HG02763 (cell line): ENCODE measurements at regions not wholly inside any gene's neighbourhood (a gene's known extent, or its start where the extent isn't known, plus 50 kb on each side); places are given as distances from the start of the nearest gene placed in this dataset.
"Not testable (repeated sequence)": the region's sequence is repeated elsewhere in the genome, so short reads cannot be mapped to it uniquely, and the experiment has no call there.

Source experiments
- ATAC-seq: cut with Tn5 transposase; IDR thresholded peaks from one replicate; pipeline ENCODE4 v1.9.1; 2021; ENCODE audit warnings: mild to moderate bottlenecking, moderate library complexity; ENCODE audit not compliant: unreplicated experiment

- no peak for ATAC-seq
Measured at GRCh38 chr18:23311351-23312121, 141.6 kb upstream of the RIOK3 start.

DNA sequence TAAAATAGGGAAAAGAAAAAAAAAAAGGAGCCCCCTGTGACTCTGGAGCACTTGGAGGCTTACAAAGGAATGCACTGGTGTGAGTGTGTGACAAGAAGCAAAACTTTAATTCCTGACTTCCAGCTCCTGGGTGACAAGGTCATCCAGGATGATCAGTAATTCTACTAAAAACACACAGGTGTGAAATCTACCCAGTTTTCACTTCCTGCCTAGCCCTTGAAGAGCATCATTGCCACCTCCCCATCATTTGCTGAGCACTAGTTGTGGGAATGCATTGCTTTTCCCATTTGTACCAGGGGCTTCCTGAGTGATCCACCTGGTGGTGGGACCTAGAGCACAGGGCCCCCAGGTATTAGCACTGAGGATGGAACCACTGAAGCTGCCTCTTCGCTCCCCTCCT lies 139.7 kb upstream of the RIOK3 start:
- no peak for ATAC-seq

GRCh38 chr18:23314672-23315071 lies 138.4 kb upstream of the RIOK3 start:
- ATAC-seq, result no peak

- no peak for ATAC-seq
Measured at GRCh38 chr18:23316316-23316715, 136.8 kb upstream of the RIOK3 start.

DNA sequence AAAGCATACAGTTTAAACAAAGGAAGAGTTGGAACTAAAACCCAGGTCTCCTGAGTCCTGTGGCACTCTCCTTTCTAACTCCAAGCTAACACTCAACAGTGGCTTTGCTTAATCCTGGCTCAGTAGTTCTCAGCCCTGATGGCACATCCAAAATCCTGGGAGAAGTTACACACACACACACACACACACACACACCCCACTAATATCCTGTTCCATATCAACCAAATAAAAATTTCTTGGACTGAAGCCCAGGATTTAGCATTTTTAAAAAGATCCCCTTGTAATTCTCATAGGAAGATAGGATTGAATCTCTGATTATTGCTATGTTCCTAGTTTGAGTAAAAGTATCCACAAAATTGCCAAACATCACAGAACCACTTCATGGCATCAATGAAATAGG lies 136.1 kb upstream of the RIOK3 start:
- no peak for ATAC-seq

DNA sequence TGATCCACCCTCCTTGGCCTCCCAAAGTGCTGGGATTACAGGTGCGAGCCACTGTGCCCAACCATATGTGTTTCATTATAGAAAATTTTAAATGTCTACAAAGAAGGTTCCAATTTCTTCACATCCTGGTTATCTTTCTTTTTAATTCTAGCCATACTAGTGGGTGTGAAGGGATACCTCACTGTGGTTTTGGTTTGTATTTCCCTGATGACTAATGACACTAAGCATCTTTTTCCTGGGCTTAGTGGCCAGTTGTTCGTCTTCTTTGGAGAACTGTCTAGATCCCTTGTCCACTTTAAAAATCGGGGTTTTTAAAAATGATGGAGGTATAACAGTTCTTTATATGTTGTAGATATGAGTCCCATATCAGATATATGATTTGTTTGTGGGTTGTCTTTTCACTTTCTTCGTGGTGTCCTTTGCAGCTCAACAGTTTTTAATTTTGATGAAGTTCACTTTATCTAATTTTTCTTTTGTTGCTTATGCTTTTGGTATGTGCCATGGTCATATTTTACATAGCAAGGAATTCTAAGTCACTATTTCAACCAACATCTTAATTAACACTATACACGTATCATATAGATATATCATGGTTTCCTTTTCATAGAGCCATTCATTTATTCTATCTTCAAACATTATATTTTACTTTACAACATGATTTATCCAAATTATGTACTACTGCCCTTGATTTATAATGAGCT lies 135.0 kb upstream of the RIOK3 start:
- no peak for ATAC-seq

- ATAC-seq, result no peak
Measured at GRCh38 chr18:23320709-23321236, 132.3 kb upstream of the RIOK3 start.

DNA sequence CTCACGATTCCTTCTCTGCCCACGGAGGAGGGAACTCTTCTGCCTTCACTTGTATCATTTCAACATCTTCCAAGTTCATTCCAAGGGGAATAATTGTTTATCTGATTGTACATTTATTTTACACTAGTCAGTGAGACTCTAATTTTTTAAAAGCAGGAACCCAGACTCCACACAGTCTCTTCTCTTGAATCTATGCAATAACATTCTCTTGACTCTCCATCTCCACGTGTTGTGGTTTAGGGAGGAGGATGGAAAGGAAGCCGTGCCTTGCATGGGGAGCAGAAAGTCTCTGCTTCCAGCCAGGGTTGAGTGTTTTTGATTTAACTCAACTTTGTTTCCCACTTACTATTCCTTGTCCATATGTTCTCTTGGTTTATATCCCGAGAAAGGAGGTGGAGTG lies 131.1 kb upstream of the RIOK3 start:
- ATAC-seq, result no peak

- no peak for ATAC-seq
Measured at GRCh38 chr18:23324056-23324811, 128.9 kb upstream of the RIOK3 start.

DNA sequence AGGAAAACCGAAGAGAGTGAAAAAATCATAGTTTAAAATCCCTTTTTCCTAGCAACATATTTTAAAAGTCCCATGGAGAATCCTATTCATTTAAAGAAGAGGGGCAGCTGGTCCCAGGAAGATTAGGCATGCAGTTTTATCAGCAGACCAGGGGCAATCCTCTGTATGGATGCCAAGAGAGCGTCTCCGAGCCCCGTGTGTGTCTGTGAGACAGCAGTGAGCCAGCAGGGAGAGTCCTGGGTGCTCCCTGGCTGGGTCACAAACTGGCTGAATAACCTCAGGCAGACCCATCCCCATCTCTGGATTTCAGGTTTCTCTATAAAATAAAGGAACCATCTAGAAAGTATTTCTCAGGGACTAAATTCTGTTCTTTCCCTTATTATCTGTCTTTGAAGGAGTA lies 128.2 kb upstream of the RIOK3 start:
- ATAC-seq, result no peak

DNA sequence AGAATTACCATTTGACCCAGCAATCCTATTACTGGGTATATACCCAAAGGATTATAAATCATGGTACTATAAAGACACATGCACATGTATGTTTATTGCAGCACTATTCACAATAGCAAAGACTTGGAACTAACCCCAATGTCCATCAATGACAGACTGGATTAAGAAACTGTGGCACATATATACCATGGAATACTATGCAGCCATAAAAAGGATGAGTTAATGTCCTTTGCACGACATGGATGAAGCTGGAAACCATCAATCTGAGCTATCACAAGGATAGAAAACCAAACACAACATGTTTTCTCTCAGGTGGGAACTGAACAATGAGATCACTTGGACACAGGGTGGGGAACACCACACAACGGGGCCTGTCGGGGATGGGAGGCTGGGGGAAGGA lies 123.4 kb upstream of the RIOK3 start:
- not testable (repeated sequence) for ATAC-seq

- peak; percentile 94 for ATAC-seq
Measured at GRCh38 chr18:23330423-23330822, 122.7 kb upstream of the RIOK3 start.

DNA sequence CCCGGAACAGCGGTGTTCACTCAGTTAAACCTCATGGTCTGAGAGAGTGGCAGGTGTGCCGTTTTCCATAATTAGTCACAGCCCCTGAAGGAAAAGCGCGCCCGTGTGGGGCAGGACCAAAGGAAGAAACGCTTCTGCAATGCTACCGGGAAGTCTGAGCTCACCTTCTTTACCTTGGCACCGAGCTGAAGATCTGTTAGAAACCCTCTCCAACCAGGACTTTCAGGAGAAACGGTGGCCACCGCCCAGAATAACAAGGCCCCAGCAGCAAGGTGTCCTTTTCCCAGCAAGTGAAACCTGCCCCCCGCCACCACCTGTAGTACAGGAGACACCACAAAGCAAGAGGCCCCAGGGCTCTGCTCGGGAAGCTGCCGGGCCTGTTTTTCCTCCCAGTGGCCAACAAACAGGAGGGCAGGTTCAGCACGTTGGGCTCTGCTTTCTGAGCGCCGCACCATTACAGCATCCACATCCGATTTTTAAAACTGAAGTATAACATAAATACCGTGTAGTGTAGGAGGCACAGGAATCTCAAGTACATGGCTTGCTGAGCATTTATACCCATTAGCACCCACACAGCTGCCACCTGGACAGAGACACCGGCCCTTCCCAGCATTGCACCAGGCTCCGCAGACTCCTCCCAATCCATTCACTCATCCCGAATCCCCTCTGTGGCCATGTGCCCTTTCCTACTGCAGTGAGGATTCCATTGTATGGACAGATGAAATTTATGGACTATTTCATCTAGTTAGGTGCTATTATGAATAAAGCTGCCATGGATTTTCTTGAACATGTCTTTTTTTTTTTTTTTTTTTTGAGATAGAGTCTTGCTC lies 121.8 kb upstream of the RIOK3 start:
- no peak for ATAC-seq

- ATAC-seq, result no peak
Measured at GRCh38 chr18:23332356-23332755, 120.7 kb upstream of the RIOK3 start.

DNA sequence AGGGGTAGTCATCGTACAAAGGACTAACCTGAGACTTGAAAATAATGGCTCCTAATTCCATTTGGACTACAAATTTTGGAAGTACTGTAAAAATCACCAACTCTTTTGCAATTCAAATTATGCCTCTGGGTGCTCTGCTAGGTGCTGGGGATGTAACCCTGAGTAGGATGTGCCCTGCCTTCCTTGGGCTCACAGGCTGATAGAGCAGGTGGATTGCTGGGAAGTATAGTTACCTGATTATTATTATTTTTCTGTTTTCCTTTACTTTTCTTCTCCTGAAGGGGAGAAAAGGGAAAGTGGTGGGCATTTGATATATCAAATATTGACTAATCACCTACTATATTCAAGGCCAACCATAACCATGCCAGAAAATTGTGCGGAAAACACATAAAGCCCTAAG lies 119.3 kb upstream of the RIOK3 start:
- ATAC-seq, result no peak

- no peak for ATAC-seq
Measured at GRCh38 chr18:23334569-23334968, 118.5 kb upstream of the RIOK3 start.

GRCh38 chr18:23336101-23336500 lies 117.0 kb upstream of the RIOK3 start:
- no peak for ATAC-seq

GRCh38 chr18:23337599-23338444 lies 115.3 kb upstream of the RIOK3 start:
- no peak for ATAC-seq

- ATAC-seq, result no peak
Measured at GRCh38 chr18:23340661-23341060, 112.4 kb upstream of the RIOK3 start.

DNA sequence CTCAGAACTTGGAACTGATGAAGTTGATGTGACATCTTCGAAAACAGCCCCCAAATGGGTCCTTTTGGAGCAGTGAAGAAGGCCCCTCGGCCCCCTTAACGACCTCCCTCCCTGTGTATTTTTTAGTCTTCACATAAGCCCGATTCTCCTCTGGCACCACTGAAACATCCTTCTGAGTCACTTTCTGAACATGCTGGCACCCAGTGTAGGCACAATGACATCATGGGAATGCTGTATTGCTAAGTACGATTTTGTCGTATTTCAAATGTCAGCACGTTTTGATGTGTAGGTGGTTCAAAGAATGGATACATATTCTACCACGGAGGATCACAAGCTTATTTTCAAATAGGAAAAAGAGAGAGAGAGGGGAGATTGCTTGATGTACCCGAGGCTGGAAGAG lies 111.7 kb upstream of the RIOK3 start:
- no peak for ATAC-seq
